Mesenchymal stem cell (in vitro differentiated cells and primary cell): ENCODE measurements at regions not wholly inside any gene's neighbourhood (a gene's known extent, or its start where the extent isn't known, plus 50 kb on each side); places are given as distances from the start of the nearest gene placed in this dataset.

Source experiments
- DNase-seq: peaks from one replicate; pipeline ENCODE4 v3.0.0-alpha.2; 2013
- H2AFZ ChIP-seq: one replicate; pipeline ENCODE4 v1.6.1; 2013; ENCODE audit warnings: low read depth, mild to moderate bottlenecking, control low read depth, inconsistent platforms, low read length, moderate library complexity
- H2AK5ac ChIP-seq: 2 replicates; pipeline ENCODE4 v1.6.1; 2013; ENCODE audit warnings: low read length, moderate library complexity, mild to moderate bottlenecking, inconsistent platforms; ENCODE audit not compliant: severe bottlenecking
- H2BK120ac ChIP-seq: one replicate; pipeline ENCODE4 v1.6.1; 2013; ENCODE audit warnings: low read depth, mild to moderate bottlenecking, inconsistent platforms, low read length, moderate library complexity
- H2BK12ac ChIP-seq, 2 experiments: one replicate each; pipeline ENCODE4 v1.6.1; 2013; ENCODE audit warnings: inconsistent platforms in 2 of 2, low read length in 2 of 2, mild to moderate bottlenecking in 2 of 2, moderate library complexity in 2 of 2, control low read depth in 1 of 2
- H2BK15ac ChIP-seq: one replicate; pipeline ENCODE4 v1.6.1; 2013; ENCODE audit warnings: mild to moderate bottlenecking, low read depth, inconsistent platforms; ENCODE audit not compliant: poor library complexity, severe bottlenecking
- H2BK5ac ChIP-seq: 2 replicates; pipeline ENCODE4 v1.6.1; 2013; ENCODE audit warnings: low read depth, mild to moderate bottlenecking, low read length, control low read depth, inconsistent platforms; ENCODE audit not compliant: poor library complexity, severe bottlenecking
- H3K14ac ChIP-seq, 2 experiments: one replicate each; pipeline ENCODE4 v1.6.1; 2013; ENCODE audit warnings: inconsistent platforms in 2 of 2, low read length in 2 of 2, control low read depth in 1 of 2, mild to moderate bottlenecking in 1 of 2, moderate library complexity in 1 of 2
- H3K18ac ChIP-seq, 2 experiments: one replicate each; pipeline ENCODE4 v1.6.1; 2013; ENCODE audit warnings: inconsistent platforms in 2 of 2, low read length in 2 of 2, control low read depth in 1 of 2, low read depth in 1 of 2, mild to moderate bottlenecking in 1 of 2
- H3K23ac ChIP-seq, 2 experiments: one replicate each; pipeline ENCODE4 v1.6.1; 2013; ENCODE audit warnings: inconsistent platforms in 2 of 2, low read length in 2 of 2, mild to moderate bottlenecking in 2 of 2, moderate library complexity in 2 of 2, control low read depth in 1 of 2
- H3K27ac ChIP-seq: 2 replicates; pipeline ENCODE4 v1.5.1; 2013; ENCODE audit warnings: mild to moderate bottlenecking, moderate library complexity, low read length, control low read depth, inconsistent platforms; ENCODE audit not compliant: poor library complexity, severe bottlenecking
- H3K27me3 ChIP-seq, 2 experiments: 2 replicates each; pipeline versions ENCODE4 v1.6.1 to v1.7.0; 2013; ENCODE audit warnings: low read length in 2 of 2, mild to moderate bottlenecking in 2 of 2, moderate library complexity in 2 of 2, control low read depth in 1 of 2, inconsistent platforms in 1 of 2; ENCODE audit not compliant: control insufficient read depth in 1 of 2, insufficient read depth in 1 of 2
- H3K36me3 ChIP-seq, 2 experiments: 2 replicates each; pipeline versions ENCODE4 v1.6.1 to v1.7.0; 2013; ENCODE audit warnings: low read length in 2 of 2, control low read depth in 1 of 2, inconsistent platforms in 1 of 2, low read depth in 1 of 2, mild to moderate bottlenecking in 1 of 2; ENCODE audit not compliant: insufficient read depth in 2 of 2, control insufficient read depth in 1 of 2
- H3K4ac ChIP-seq, 2 experiments: one replicate each; pipeline ENCODE4 v1.6.1; 2013; ENCODE audit warnings: inconsistent platforms in 2 of 2, low read length in 2 of 2, mild to moderate bottlenecking in 2 of 2, moderate library complexity in 2 of 2, control low read depth in 1 of 2, low read depth in 1 of 2
- H3K4me1 ChIP-seq: 2 replicates; pipeline ENCODE4 v1.6.1; 2013; ENCODE audit warnings: low read depth, low read length, control low read depth; ENCODE audit not compliant: control insufficient read depth, insufficient read depth
- H3K4me2 ChIP-seq: 2 replicates; pipeline ENCODE4 v1.6.1; 2013; ENCODE audit warnings: low read length, mild to moderate bottlenecking, inconsistent platforms; ENCODE audit not compliant: poor library complexity, severe bottlenecking
- H3K4me3 ChIP-seq, 2 experiments: 2 replicates each; pipeline versions ENCODE4 v1.5.1 to v1.7.0; 2013; ENCODE audit warnings: low read length in 2 of 2, mild to moderate bottlenecking in 2 of 2, control low read depth in 1 of 2, low read depth in 1 of 2; ENCODE audit not compliant: insufficient read depth in 1 of 2
- H3K79me1 ChIP-seq: replicated peaks from 2 replicates; pipeline ENCODE4 v1.6.1; 2013; ENCODE audit warnings: mild to moderate bottlenecking, control low read depth, low read length, inconsistent platforms; ENCODE audit not compliant: poor library complexity, severe bottlenecking
- H3K9ac ChIP-seq: 2 replicates; pipeline ENCODE4 v1.7.0; 2013; ENCODE audit warnings: mild to moderate bottlenecking, low read length, moderate library complexity
- H3K9me3 ChIP-seq: 2 replicates; pipeline ENCODE4 v1.7.0; 2013; ENCODE audit warnings: mild to moderate bottlenecking, low read length; ENCODE audit not compliant: control insufficient read depth
- H4K8ac ChIP-seq: one replicate; pipeline ENCODE4 v1.6.1; 2013; ENCODE audit warnings: inconsistent platforms, mild to moderate bottlenecking, low read length, moderate library complexity
- H4K91ac ChIP-seq: one replicate; pipeline ENCODE4 v1.6.1; 2013; ENCODE audit warnings: mild to moderate bottlenecking, low read length, inconsistent platforms
- WGBS: methylation state at CpG from one replicate; pipeline ENCODE4 v1.1.7; 2013; ENCODE audit warnings: mixed read lengths; 5-methylcytosine and 5-hydroxymethylcytosine counted together

- H3K23ac ChIP-seq = no peak overlapping the region
- H2BK5ac ChIP-seq = no peak overlapping the region
- H3K14ac ChIP-seq = no peak overlapping the region
- H4K91ac ChIP-seq = no peak overlapping the region
- H3K4ac ChIP-seq = no peak overlapping the region
- no peak overlapping the region for H4K8ac ChIP-seq
- H2AK5ac ChIP-seq = no peak overlapping the region
- no peaks in the 10 kb centered on the region for H3K36me3 ChIP-seq
- no peak overlapping the region for H3K4me2 ChIP-seq
- no peak overlapping the region for H3K18ac ChIP-seq
- no peak overlapping the region for H2BK15ac ChIP-seq
- no peaks in the 10 kb centered on the region for H3K27me3 ChIP-seq
- no peak overlapping the region for H2BK120ac ChIP-seq
- 92% methylated on average over 4 of the region's 4 CpGs for WGBS
- H3K27ac ChIP-seq = no peak overlapping the region
- no peak for DNase-seq
- no peak overlapping the region for H3K4me3 ChIP-seq
- H3K9ac ChIP-seq = no peak overlapping the region
- H3K79me1 ChIP-seq = no peaks in the 10 kb centered on the region
- peaks cover 8% of the 10 kb centered on the region for H3K9me3 ChIP-seq
- H3K4me1 ChIP-seq = no peaks in the 10 kb centered on the region
- no peak overlapping the region for H2AFZ ChIP-seq
- no peak overlapping the region for H2BK12ac ChIP-seq
Measured at GRCh38 chr6:8828376-8828775, 393.0 kb upstream of the SLC35B3 start.

GRCh38 chr6:8825726-8826125, 390.4 kb upstream of the SLC35B3 start:
- no peak overlapping the region for H2AFZ ChIP-seq
- no peaks in the 10 kb centered on the region for H3K79me1 ChIP-seq
- H4K8ac ChIP-seq = no peak overlapping the region
- no peak overlapping the region for H3K23ac ChIP-seq
- H2BK120ac ChIP-seq = no peak overlapping the region
- H3K27ac ChIP-seq = no peak overlapping the region
- no peaks in the 10 kb centered on the region for H3K27me3 ChIP-seq
- no peaks in the 10 kb centered on the region for H3K36me3 ChIP-seq
- no peak overlapping the region for H3K4me2 ChIP-seq
- H3K9me3 ChIP-seq = peaks cover 8% of the 10 kb centered on the region
- H3K4me1 ChIP-seq = no peaks in the 10 kb centered on the region
- H3K9ac ChIP-seq = no peak overlapping the region
- DNase-seq = no peak
- no peak overlapping the region for H3K4ac ChIP-seq
- H3K18ac ChIP-seq = no peak overlapping the region
- no peak overlapping the region for H3K4me3 ChIP-seq
- no peak overlapping the region for H2BK5ac ChIP-seq
- H2BK12ac ChIP-seq = no peak overlapping the region
- no peak overlapping the region for H3K14ac ChIP-seq
- no peak overlapping the region for H2AK5ac ChIP-seq
- H2BK15ac ChIP-seq = no peak overlapping the region
- no peak overlapping the region for H4K91ac ChIP-seq

GRCh38 chr6:8821981-8822381, 386.6 kb upstream of the SLC35B3 start:
- no peak overlapping the region for H3K27ac ChIP-seq
- H3K4ac ChIP-seq = no peak overlapping the region
- H3K9me3 ChIP-seq = peaks cover 3% of the 10 kb centered on the region
- H3K4me3 ChIP-seq = no peak overlapping the region
- no peak overlapping the region for H3K23ac ChIP-seq
- no peaks in the 10 kb centered on the region for H3K36me3 ChIP-seq
- DNase-seq = no peak
- H3K4me2 ChIP-seq = no peak overlapping the region
- H3K27me3 ChIP-seq = no peaks in the 10 kb centered on the region
- no peak overlapping the region for H2BK12ac ChIP-seq
- H4K91ac ChIP-seq = no peak overlapping the region
- H2AK5ac ChIP-seq = no peak overlapping the region
- H3K18ac ChIP-seq = no peak overlapping the region
- H4K8ac ChIP-seq = no peak overlapping the region
- no peak overlapping the region for H3K9ac ChIP-seq
- no peak overlapping the region for H2AFZ ChIP-seq
- H3K4me1 ChIP-seq = no peaks in the 10 kb centered on the region
- H3K79me1 ChIP-seq = no peaks in the 10 kb centered on the region
- no peak overlapping the region for H2BK5ac ChIP-seq
- WGBS = 87% methylated on average over 3 of the region's 3 CpGs
- H2BK120ac ChIP-seq = no peak overlapping the region
- H2BK15ac ChIP-seq = no peak overlapping the region
- no peak overlapping the region for H3K14ac ChIP-seq

GRCh38 chr6:8820313-8820712, 385.0 kb upstream of the SLC35B3 start:
- Histone ChIP-seq H3K27me3 (no peaks in the 10 kb centered on the region), H2BK120ac (no peak overlapping the region), H3K36me3 (no peaks in the 10 kb centered on the region), H3K9me3 (peaks cover 3% of the 10 kb centered on the region), H2AK5ac (no peak overlapping the region), H3K27ac (no peak overlapping the region), H4K91ac (no peak overlapping the region), H3K4ac (no peak overlapping the region), H3K18ac (no peak overlapping the region), H2BK5ac (no peak overlapping the region), H4K8ac (no peak overlapping the region), H3K23ac (no peak overlapping the region), H3K14ac (no peak overlapping the region), H3K4me2 (no peak overlapping the region), H3K79me1 (no peaks in the 10 kb centered on the region), H2BK12ac (no peak overlapping the region), H2BK15ac (no peak overlapping the region), H3K4me1 (no peaks in the 10 kb centered on the region), H3K4me3 (no peak overlapping the region), H3K9ac (no peak overlapping the region), H2AFZ (no peak overlapping the region)
- DNase-seq = no peak
